ENCODE measurements at regions not wholly inside any gene's neighbourhood (a gene's known extent, or its start where the extent isn't known, plus 50 kb on each side); places are given as distances from the start of the nearest gene placed in this dataset.

DNA sequence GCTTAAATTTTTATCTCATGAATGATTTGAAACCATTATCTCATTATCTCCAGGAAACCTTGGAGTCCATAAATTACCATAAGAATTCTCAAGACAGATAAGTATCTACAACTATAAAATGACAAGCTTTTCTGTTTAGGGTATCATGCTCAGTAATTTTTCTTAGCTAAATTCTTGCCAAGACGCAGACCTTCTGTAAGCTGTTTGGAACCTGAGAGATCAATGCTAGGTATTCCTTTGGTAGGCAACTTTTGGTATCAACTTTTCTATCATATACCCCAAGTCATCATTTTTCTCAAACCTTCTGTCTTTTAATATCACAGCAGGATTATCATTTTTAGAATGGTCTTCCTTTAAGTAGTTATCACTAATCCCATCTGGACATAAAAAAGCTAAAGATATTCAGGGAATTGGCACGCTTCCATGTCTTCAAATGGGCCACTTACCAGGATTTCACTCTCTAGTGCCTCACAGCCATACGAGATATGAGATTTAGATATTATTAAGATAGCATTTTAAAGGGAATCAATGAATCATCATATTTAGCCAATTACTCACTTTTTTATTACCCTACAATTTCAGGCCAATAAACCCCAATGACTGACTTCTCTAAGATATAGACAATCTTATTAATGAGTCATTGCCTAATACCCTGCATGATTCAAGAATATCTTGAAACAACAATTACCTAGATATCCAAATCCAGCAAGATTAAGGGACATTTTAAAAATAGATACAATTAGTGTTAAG lies 544.1 kb downstream of the HTR7 start:
- no peak for TF ChIP-seq CTCF (IDR thresholded peaks at IDR 0.05)
- H3K4me3 ChIP-seq (ENCODE audit: low read depth, low read length): no peak overlapping the region
- H3K27me3 ChIP-seq (ENCODE audit: control insufficient read depth, insufficient read depth, low read length): no peaks in the 10 kb centered on the region
- no peak overlapping the region for H3K9ac ChIP-seq
- no peak overlapping the region for H2AFZ ChIP-seq
- no peak overlapping the region for H3K27ac ChIP-seq
- no peaks in the 10 kb centered on the region for H3K9me3 ChIP-seq (ENCODE audit: control insufficient read depth, low read length)
- no peak overlapping the region for H3K4me2 ChIP-seq (ENCODE audit: low read length)
- H3K4me1 ChIP-seq: peaks cover 4% of the 10 kb centered on the region
- no peaks in the 10 kb centered on the region for H3K79me2 ChIP-seq
- H3K36me3 ChIP-seq (ENCODE audit: control insufficient read depth, insufficient read depth, low read length): no peaks in the 10 kb centered on the region

DNA sequence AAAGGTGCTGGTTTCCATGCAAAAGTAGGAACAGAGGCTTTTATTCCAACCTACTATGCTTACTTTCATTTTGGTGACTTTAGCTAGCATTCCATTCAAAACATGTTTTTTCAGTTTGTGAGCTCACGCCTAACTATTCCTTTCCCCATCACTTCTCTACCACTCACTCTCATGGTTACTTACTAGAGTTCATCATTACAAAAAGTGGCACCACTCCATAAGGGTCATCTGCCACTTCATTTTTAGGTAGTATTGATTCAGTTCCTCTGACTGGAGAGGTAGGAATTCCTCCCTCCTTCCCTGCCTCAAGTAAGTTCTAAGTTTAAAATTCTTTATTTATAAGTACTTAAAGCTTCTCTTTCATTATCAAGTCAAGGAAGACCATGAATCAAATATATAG lies 543.1 kb downstream of the HTR7 start:
- Histone ChIP-seq H3K4me3 (ENCODE audit: low read depth, low read length) (no peak overlapping the region), H3K9me3 (ENCODE audit: control insufficient read depth, low read length) (no peaks in the 10 kb centered on the region), H3K9ac (no peak overlapping the region), H3K4me1 (peaks cover 4% of the 10 kb centered on the region), H3K27ac (no peak overlapping the region), H3K79me2 (no peaks in the 10 kb centered on the region), H3K27me3 (ENCODE audit: control insufficient read depth, insufficient read depth, low read length) (no peaks in the 10 kb centered on the region), H2AFZ (no peak overlapping the region), H3K36me3 (ENCODE audit: control insufficient read depth, insufficient read depth, low read length) (no peaks in the 10 kb centered on the region), H3K4me2 (ENCODE audit: low read length) (no peak overlapping the region)
- TF ChIP-seq CTCF (IDR thresholded peaks at IDR 0.05): no peak

- H3K36me3 ChIP-seq (ENCODE audit: control insufficient read depth, insufficient read depth, low read length): no peaks in the 10 kb centered on the region
Measured at GRCh38 chr10:90317172-90317571, 540.7 kb downstream of the HTR7 start.

GRCh38 chr10:90318659-90319058 lies 539.2 kb downstream of the HTR7 start:
- Histone ChIP-seq H3K27ac (no peak overlapping the region), H3K36me3 (ENCODE audit: control insufficient read depth, insufficient read depth, low read length) (no peaks in the 10 kb centered on the region), H3K9me3 (ENCODE audit: control insufficient read depth, low read length) (no peaks in the 10 kb centered on the region), H3K79me2 (no peaks in the 10 kb centered on the region), H3K9ac (no peak overlapping the region), H3K27me3 (ENCODE audit: control insufficient read depth, insufficient read depth, low read length) (no peaks in the 10 kb centered on the region), H3K4me2 (ENCODE audit: low read length) (no peak overlapping the region), H2AFZ (no peak overlapping the region), H3K4me1 (peaks cover 4% of the 10 kb centered on the region), H3K4me3 (ENCODE audit: low read depth, low read length) (no peak overlapping the region)
- no peak for TF ChIP-seq CTCF (IDR thresholded peaks at IDR 0.05)

More at GRCh38 chr10:90317172-90317571, 540.7 kb downstream of the HTR7 start:
- H3K4me3 ChIP-seq (ENCODE audit: low read depth, low read length): no peak overlapping the region
- H3K27ac ChIP-seq: no peak overlapping the region
- no peaks in the 10 kb centered on the region for H3K79me2 ChIP-seq
- H3K4me2 ChIP-seq (ENCODE audit: low read length): no peak overlapping the region
- no peaks in the 10 kb centered on the region for H3K9me3 ChIP-seq (ENCODE audit: control insufficient read depth, low read length)
- H2AFZ ChIP-seq: no peak overlapping the region
- no peak overlapping the region for H3K9ac ChIP-seq
- peaks cover 4% of the 10 kb centered on the region for H3K4me1 ChIP-seq
- TF ChIP-seq CTCF (IDR thresholded peaks at IDR 0.05): no peak
- no peaks in the 10 kb centered on the region for H3K27me3 ChIP-seq (ENCODE audit: control insufficient read depth, insufficient read depth, low read length)

Data from parathyroid adenoma (tissue), 2 donors.